OCI-LY7 (cell line): ENCODE measurements at regions not wholly inside any gene's neighbourhood (a gene's known extent, or its start where the extent isn't known, plus 50 kb on each side); places are given as distances from the start of the nearest gene placed in this dataset.

Source experiments
- BruUV-seq: library from RNA; stranded (reverse); fragments of 400-500 nt; replicated peaks from 2 replicates; lab custom pipeline; 2021; lab: Mats Ljungman, UMichigan
- CTCF ChIA-PET: fragments of 300-600 bp; sonication (Branson Sonifier 250); formaldehyde crosslinking; loops from one replicate; lab custom pipeline; 2022; ENCODE audit warnings: antibody characterized with exemption; ENCODE audit not compliant: unreplicated experiment; lab: Charles Lee
- POLR2A ChIA-PET: fragments of 300-600 bp; sonication (Branson Sonifier 250); formaldehyde crosslinking; loops from one replicate; lab custom pipeline; 2022; ENCODE audit warnings: antibody characterized with exemption; lab: Charles Lee
- DNase-seq: peaks from one replicate; pipeline ENCODE4 v3.0.0-alpha.2; 2015; ENCODE audit warnings: low spot score
- H2AFZ ChIP-seq: fragments of 200-600 bp; sonication (generic), shearing (Covaris generic); 2 replicates; pipeline ENCODE4 v1.6.1; 2014; ENCODE audit warnings: mild to moderate bottlenecking, antibody characterized with exemption, low read length, moderate library complexity
- H3K27ac ChIP-seq: fragments of 200-600 bp; sonication (generic); 2 replicates; pipeline ENCODE4 v1.5.1; 2014; ENCODE audit warnings: mixed run types, low read depth, mild to moderate bottlenecking, moderate library complexity, low read length, inconsistent platforms; ENCODE audit not compliant: poor library complexity, severe bottlenecking
- H3K36me3 ChIP-seq: fragments of 200-600 bp; sonication (generic); 2 replicates; pipeline ENCODE4 v1.6.1; 2014; ENCODE audit warnings: mild to moderate bottlenecking, antibody characterized with exemption, low read length, moderate library complexity, mixed read lengths; ENCODE audit not compliant: insufficient read depth
- H3K4me1 ChIP-seq: fragments of 200-600 bp; sonication (generic); 2 replicates; pipeline ENCODE4 v1.5.1; 2014; ENCODE audit warnings: mild to moderate bottlenecking, low read length; ENCODE audit not compliant: insufficient read depth, poor library complexity, severe bottlenecking
- H3K4me2 ChIP-seq: fragments of 200-600 bp; sonication (generic); 2 replicates; pipeline ENCODE4 v1.6.1; 2014; ENCODE audit warnings: mild to moderate bottlenecking, low read length
- H3K4me3 ChIP-seq: fragments of 200-600 bp; sonication (generic); 2 replicates; pipeline ENCODE4 v1.5.1; 2014; ENCODE audit warnings: mild to moderate bottlenecking, low read depth, low read length; ENCODE audit not compliant: poor library complexity, severe bottlenecking
- H3K79me2 ChIP-seq: fragments of 200-600 bp; sonication (generic); 2 replicates; pipeline ENCODE4 v1.6.1; 2016; ENCODE audit warnings: low read depth, mild to moderate bottlenecking, low read length, moderate library complexity, mixed read lengths; ENCODE audit not compliant: insufficient read depth
- H3K9me2 ChIP-seq: fragments of 200-600 bp; sonication (generic); 2 replicates; pipeline ENCODE4 v1.6.1; 2016; ENCODE audit warnings: mild to moderate bottlenecking, low read length, mixed read lengths; ENCODE audit not compliant: insufficient read depth
- H3K9me3 ChIP-seq: fragments of 200-600 bp; sonication (generic); 2 replicates; pipeline ENCODE4 v1.6.1; 2014; ENCODE audit warnings: mild to moderate bottlenecking, mixed run types, low read length, mixed read lengths
- H4K20me1 ChIP-seq: fragments of 200-600 bp; sonication (generic); 2 replicates; pipeline ENCODE4 v1.6.1; 2014; ENCODE audit warnings: mild to moderate bottlenecking, antibody characterized with exemption, low read length, moderate library complexity, mixed read lengths; ENCODE audit not compliant: insufficient read depth
- EZH2phosphoT487 ChIP-seq: fragments of 200-600 bp; sonication (generic); IDR thresholded peaks from 2 replicates; pipeline ENCODE4 v1.6.1; 2018; ENCODE audit warnings: low read depth, borderline replicate concordance, mild to moderate bottlenecking, mixed run types, antibody characterized with exemption, low read length, moderate library complexity, mixed read lengths
- intact Hi-C: fragments of 100-400 bp; cut with micrococcal nuclease; formaldehyde crosslinking; loops from one replicate; pipeline ENCODE4 v1.10.0; 2022; ENCODE audit not compliant: unreplicated experiment
- TF ChIP-seq, protein P1 (sequence below): fragments of 200-600 bp; sonication (generic); conservative IDR thresholded peaks from 2 replicates; pipeline ENCODE4 v1.5.1; 2014; ENCODE audit warnings: mild to moderate bottlenecking, antibody characterized with exemption, low read length, moderate library complexity, mixed read lengths

DNA sequence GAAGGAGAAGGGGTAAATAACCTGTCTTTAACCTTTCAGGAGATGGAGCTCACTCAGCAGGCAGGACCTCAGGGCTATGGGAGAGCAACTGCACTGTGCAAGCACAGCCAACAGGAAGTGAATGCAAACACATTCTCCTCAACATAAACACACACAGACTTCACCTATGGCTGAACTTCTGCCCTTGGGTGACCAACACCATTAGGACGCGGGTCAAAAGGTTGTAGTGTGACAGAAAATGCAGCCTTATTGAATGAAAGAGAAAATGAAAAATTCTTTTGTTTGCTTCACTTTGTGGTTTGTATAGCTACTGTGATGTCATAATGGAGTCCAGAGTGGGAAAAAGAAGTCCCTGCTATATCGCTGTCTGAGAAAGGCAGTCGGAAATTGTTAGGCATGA lies 323.0 kb downstream of the NDFIP2 start:
- ChIA-PET CTCF (no interaction called here), POLR2A (interaction anchor here (0.7 kb wide), 1 partner anchor 20 kb away, joined by 3 read pairs; no protein-coding TSS in a partner anchor)
- Histone ChIP-seq H3K9me2 (no peaks in the 10 kb centered on the region), H3K4me1 (no peaks in the 10 kb centered on the region), H2AFZ (no peak overlapping the region), H3K9me3 (no peaks in the 10 kb centered on the region), H3K4me2 (no peak overlapping the region), H3K27ac (no peak overlapping the region), H4K20me1 (no peaks in the 10 kb centered on the region), H3K4me3 (no peak overlapping the region), H3K36me3 (no peaks in the 10 kb centered on the region), H3K79me2 (no peaks in the 10 kb centered on the region)
- BruUV-seq, result no TSS peak
- no peak for DNase-seq
- intact Hi-C loops, result no loop called here
- TF ChIP-seq EZH2phosphoT487, result no peak
- TF ChIP-seq, protein P1, sequence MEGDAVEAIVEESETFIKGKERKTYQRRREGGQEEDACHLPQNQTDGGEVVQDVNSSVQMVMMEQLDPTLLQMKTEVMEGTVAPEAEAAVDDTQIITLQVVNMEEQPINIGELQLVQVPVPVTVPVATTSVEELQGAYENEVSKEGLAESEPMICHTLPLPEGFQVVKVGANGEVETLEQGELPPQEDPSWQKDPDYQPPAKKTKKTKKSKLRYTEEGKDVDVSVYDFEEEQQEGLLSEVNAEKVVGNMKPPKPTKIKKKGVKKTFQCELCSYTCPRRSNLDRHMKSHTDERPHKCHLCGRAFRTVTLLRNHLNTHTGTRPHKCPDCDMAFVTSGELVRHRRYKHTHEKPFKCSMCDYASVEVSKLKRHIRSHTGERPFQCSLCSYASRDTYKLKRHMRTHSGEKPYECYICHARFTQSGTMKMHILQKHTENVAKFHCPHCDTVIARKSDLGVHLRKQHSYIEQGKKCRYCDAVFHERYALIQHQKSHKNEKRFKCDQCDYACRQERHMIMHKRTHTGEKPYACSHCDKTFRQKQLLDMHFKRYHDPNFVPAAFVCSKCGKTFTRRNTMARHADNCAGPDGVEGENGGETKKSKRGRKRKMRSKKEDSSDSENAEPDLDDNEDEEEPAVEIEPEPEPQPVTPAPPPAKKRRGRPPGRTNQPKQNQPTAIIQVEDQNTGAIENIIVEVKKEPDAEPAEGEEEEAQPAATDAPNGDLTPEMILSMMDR, result no peak

DNA sequence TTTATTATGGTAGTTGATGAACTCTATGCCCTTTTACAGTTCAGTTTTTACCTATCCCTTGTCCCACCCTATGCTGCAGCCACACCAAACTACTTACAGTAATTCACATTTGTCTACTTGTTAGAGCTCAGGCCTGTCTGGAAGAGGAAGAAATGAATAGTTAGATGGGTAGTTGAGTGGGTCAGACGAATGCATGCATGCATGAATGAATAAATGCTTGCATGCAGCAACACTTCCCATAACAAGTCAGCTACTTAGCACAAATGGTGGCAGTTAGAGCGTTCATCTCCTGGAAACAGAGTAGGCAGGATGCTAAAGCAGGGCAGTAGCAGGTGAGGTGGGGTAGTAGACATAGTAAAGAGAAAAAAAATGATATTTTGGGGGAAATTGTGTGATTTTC lies 322.3 kb downstream of the NDFIP2 start:
- no peaks in the 10 kb centered on the region for H3K79me2 ChIP-seq
- no peak overlapping the region for H3K4me3 ChIP-seq
- H2AFZ ChIP-seq, result no peak overlapping the region
- no TSS peak for BruUV-seq
- no peaks in the 10 kb centered on the region for H3K36me3 ChIP-seq
- no peak for DNase-seq
- H3K4me1 ChIP-seq, result no peaks in the 10 kb centered on the region
- no peaks in the 10 kb centered on the region for H4K20me1 ChIP-seq
- H3K27ac ChIP-seq, result no peak overlapping the region
- no peak overlapping the region for H3K4me2 ChIP-seq
- ChIA-PET CTCF (no interaction called here), POLR2A (no interaction called here)
- H3K9me3 ChIP-seq, result no peaks in the 10 kb centered on the region
- intact Hi-C loops, result no loop called here
- TF ChIP-seq EZH2phosphoT487, result no peak
- TF ChIP-seq, protein P1, result no peak
- no peaks in the 10 kb centered on the region for H3K9me2 ChIP-seq

DNA sequence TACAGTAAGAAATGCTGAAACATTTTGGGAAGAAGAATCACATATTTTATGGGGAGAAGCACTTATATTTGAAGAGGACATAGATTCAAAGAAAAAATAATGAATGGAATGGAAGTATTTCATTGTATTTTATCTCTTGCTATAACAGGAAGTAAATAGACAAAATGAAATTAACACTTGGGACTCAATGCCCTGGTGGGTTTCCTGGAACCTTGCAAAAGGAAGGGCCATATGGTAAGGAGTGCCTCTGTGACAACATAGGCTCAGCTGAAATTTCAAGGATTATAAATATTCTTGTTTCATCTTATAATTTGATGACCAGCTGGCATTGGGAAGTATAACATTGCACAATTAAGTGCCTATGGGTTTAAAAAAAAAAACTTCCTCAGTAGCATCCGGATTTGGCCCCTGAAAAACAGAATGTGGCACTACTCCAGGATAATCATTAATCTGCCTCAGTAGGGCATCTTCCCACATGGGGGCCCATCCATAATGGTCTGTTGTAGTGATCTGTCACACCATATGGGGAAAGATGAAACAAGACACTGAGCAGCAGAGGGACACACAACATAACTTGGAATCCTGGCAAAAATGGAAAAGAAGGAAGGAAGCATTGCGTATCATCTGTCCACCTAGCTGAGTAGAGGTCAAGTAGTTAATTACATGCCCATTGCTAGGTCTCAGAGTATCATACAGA lies 321.6 kb downstream of the NDFIP2 start:
- BruUV-seq, result no TSS peak
- CTCF ChIA-PET, result no interaction called here
- intact Hi-C loops, result no loop called here
- no peaks in the 10 kb centered on the region for H3K9me3 ChIP-seq
- TF ChIP-seq, protein P1, result no peak
- TF ChIP-seq EZH2phosphoT487, result no peak
- no peak for DNase-seq
- no peak overlapping the region for H3K4me2 ChIP-seq
- H3K36me3 ChIP-seq, result no peaks in the 10 kb centered on the region
- POLR2A ChIA-PET, result no interaction called here
- H4K20me1 ChIP-seq, result no peaks in the 10 kb centered on the region
- no peak overlapping the region for H2AFZ ChIP-seq
- no peaks in the 10 kb centered on the region for H3K4me1 ChIP-seq
- H3K79me2 ChIP-seq, result no peaks in the 10 kb centered on the region
- H3K9me2 ChIP-seq, result no peaks in the 10 kb centered on the region
- H3K4me3 ChIP-seq, result no peak overlapping the region
- no peak overlapping the region for H3K27ac ChIP-seq
